Smooth muscle cell (in vitro differentiated cells): ENCODE measurements at regions not wholly inside any gene's neighbourhood (a gene's known extent, or its start where the extent isn't known, plus 50 kb on each side); places are given as distances from the start of the nearest gene placed in this dataset.

Experiments
- DNase-seq: peaks from one replicate; lab custom pipeline; 2025; ENCODE audit not compliant: unreplicated experiment; lab: John Stamatoyannopoulos, UW
- H2AFZ ChIP-seq: fragments of 200-600 bp; sonication (generic); 2 replicates; pipeline ENCODE4 v1.6.0; 2016; ENCODE audit warnings: antibody characterized with exemption, low read depth, mild to moderate bottlenecking
- H3F3A ChIP-seq: fragments of 200-600 bp; sonication (generic); 2 replicates; pipeline ENCODE4 v1.6.0; 2017; ENCODE audit warnings: antibody characterized with exemption, low read depth
- H3K27ac ChIP-seq: fragments of 200-600 bp; sonication (generic); 2 replicates; pipeline ENCODE4 v1.5.1; 2016; ENCODE audit warnings: low read depth, mild to moderate bottlenecking
- H3K27me3 ChIP-seq: fragments of 200-600 bp; sonication (generic); 2 replicates; pipeline ENCODE4 v1.6.1; 2016; ENCODE audit warnings: low read depth, mild to moderate bottlenecking
- H3K36me3 ChIP-seq: fragments of 200-600 bp; sonication (generic); 2 replicates; pipeline ENCODE4 v1.5.1; 2016; ENCODE audit warnings: low read depth
- H3K4me1 ChIP-seq: fragments of 200-600 bp; sonication (generic); 2 replicates; pipeline ENCODE4 v1.5.1; 2016; ENCODE audit warnings: low read depth
- H3K4me2 ChIP-seq: fragments of 200-600 bp; sonication (generic); 2 replicates; pipeline ENCODE4 v1.6.0; 2016; ENCODE audit warnings: mild to moderate bottlenecking
- H3K4me3 ChIP-seq: fragments of 200-600 bp; sonication (generic); 2 replicates; pipeline ENCODE4 v1.5.1; 2016; ENCODE audit warnings: mild to moderate bottlenecking
- H3K79me2 ChIP-seq: fragments of 200-600 bp; sonication (generic); 2 replicates; pipeline ENCODE4 v1.6.0; 2016; ENCODE audit warnings: low read depth, mild to moderate bottlenecking
- H3K9ac ChIP-seq: fragments of 200-600 bp; sonication (generic); 2 replicates; pipeline ENCODE4 v1.6.0; 2016; ENCODE audit warnings: low read depth
- H3K9me3 ChIP-seq: fragments of 200-600 bp; sonication (generic); replicated peaks from 2 replicates; pipeline ENCODE4 v1.5.1; 2016; ENCODE audit warnings: low read depth
- H4K20me1 ChIP-seq: fragments of 200-600 bp; sonication (generic); 2 replicates; pipeline ENCODE4 v1.6.0; 2016; ENCODE audit warnings: low read depth
- CTCF ChIP-seq: fragments of 200-600 bp; sonication (generic); IDR thresholded peaks from 2 replicates; pipeline ENCODE4 v1.5.1; 2017; ENCODE audit warnings: borderline replicate concordance, mild to moderate bottlenecking, antibody characterized with exemption; ENCODE audit not compliant: insufficient read depth, poor library complexity, severe bottlenecking
- WGBS: methylation state at CpG from one replicate; pipeline ENCODE4 v1.1.7; 2016; ENCODE audit warnings: low lambda C conversion rate; 5-methylcytosine and 5-hydroxymethylcytosine counted together

GRCh38 chr2:100677611-100678185 is 114.9 kb downstream of the PDCL3 start:
- no peaks in the 10 kb centered on the region for H3K4me1 ChIP-seq
- no peaks in the 10 kb centered on the region for H3K9me3 ChIP-seq
- H3F3A ChIP-seq, result no peaks in the 10 kb centered on the region
- no peaks in the 10 kb centered on the region for H3K27me3 ChIP-seq
- H3K27ac ChIP-seq, result no peak overlapping the region
- H4K20me1 ChIP-seq, result no peaks in the 10 kb centered on the region
- H3K9ac ChIP-seq, result no peak overlapping the region
- H3K4me3 ChIP-seq, result no peak overlapping the region
- no peak overlapping the region for H3K4me2 ChIP-seq
- no peak for TF ChIP-seq CTCF
- WGBS, result 94% methylated on average over 11 of the region's 11 CpGs
- no peak for DNase-seq
- H3K36me3 ChIP-seq, result no peaks in the 10 kb centered on the region
- no peaks in the 10 kb centered on the region for H3K79me2 ChIP-seq
- no peak overlapping the region for H2AFZ ChIP-seq

GRCh38 chr2:100679211-100679610 is 116.4 kb downstream of the PDCL3 start:
- DNase-seq, result no peak
- 98% methylated on average over 10 of the region's 10 CpGs for WGBS
- H3K36me3 ChIP-seq, result no peaks in the 10 kb centered on the region
- no peaks in the 10 kb centered on the region for H4K20me1 ChIP-seq
- no peak overlapping the region for H2AFZ ChIP-seq
- no peaks in the 10 kb centered on the region for H3K4me1 ChIP-seq
- no peaks in the 10 kb centered on the region for H3K27me3 ChIP-seq
- H3F3A ChIP-seq, result no peaks in the 10 kb centered on the region
- H3K9ac ChIP-seq, result no peak overlapping the region
- H3K9me3 ChIP-seq, result no peaks in the 10 kb centered on the region
- H3K79me2 ChIP-seq, result no peaks in the 10 kb centered on the region
- H3K4me3 ChIP-seq, result no peak overlapping the region
- H3K4me2 ChIP-seq, result no peak overlapping the region
- no peak for TF ChIP-seq CTCF
- H3K27ac ChIP-seq, result no peak overlapping the region

DNA sequence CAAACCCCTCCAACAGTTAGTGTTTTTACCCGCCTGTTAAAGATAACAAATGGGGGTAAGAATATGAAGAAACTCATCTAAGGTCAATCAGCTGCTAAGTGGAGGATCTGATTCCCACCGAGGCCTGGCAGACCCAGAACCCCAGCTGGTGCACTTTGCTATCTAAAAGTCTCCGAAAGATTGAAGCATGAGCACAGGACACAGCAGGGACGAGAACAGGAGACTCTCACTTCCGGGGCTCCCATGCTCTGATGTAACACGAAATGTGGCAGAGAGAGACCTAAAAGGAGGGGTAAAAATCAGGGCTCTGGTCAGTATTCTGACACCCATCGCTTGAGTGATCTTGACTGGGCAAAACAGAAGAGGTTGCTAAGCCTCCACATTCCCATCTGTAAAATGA is 119.7 kb downstream of the PDCL3 start:
- Histone ChIP-seq H3K27me3 (no peaks in the 10 kb centered on the region), H3K79me2 (no peaks in the 10 kb centered on the region), H3K36me3 (no peaks in the 10 kb centered on the region), H4K20me1 (no peaks in the 10 kb centered on the region), H2AFZ (no peak overlapping the region), H3K4me1 (no peaks in the 10 kb centered on the region), H3K4me2 (no peak overlapping the region), H3K9ac (no peak overlapping the region), H3K4me3 (no peak overlapping the region), H3F3A (no peaks in the 10 kb centered on the region), H3K27ac (no peak overlapping the region), H3K9me3 (no peaks in the 10 kb centered on the region)
- no peak for TF ChIP-seq CTCF
- DNase-seq, result no peak
- WGBS, result 63% methylated on average over 7 of the region's 7 CpGs

GRCh38 chr2:100683231-100683630 is 120.4 kb downstream of the PDCL3 start:
- Histone ChIP-seq H3K27ac (no peak overlapping the region), H3K4me1 (no peaks in the 10 kb centered on the region), H3K9ac (no peak overlapping the region), H3K27me3 (no peaks in the 10 kb centered on the region), H3K4me2 (no peak overlapping the region), H4K20me1 (no peaks in the 10 kb centered on the region), H3K4me3 (no peak overlapping the region), H3K79me2 (no peaks in the 10 kb centered on the region), H3K9me3 (no peaks in the 10 kb centered on the region), H2AFZ (no peak overlapping the region), H3F3A (no peaks in the 10 kb centered on the region), H3K36me3 (no peaks in the 10 kb centered on the region)
- no peak for TF ChIP-seq CTCF
- WGBS, result 69% methylated on average over 4 of the region's 4 CpGs
- no peak for DNase-seq
